ENCODE measurements at regions not wholly inside any gene's neighbourhood (a gene's known extent, or its start where the extent isn't known, plus 50 kb on each side); places are given as distances from the start of the nearest gene placed in this dataset.

DNA sequence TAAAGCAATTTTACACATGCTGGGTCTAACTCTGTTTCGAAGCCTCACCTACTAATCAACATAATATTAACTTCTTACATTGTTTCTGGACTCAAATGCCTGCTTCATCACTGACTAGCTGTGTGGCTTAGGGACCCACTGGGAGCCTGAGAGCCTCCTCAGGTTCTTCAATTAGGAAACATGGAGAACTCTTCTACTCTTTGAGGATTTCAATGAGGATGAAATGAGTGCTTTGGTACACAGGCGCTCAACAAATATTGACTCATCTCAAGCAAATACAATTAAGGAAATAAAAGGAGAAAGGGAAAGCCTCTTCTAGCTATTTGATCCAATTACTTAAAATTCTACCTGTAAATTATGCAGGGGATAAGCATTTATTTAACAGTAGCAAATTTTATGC lies 84.4 kb upstream of the JAK1 start:
- no peak overlapping the region for H3K27ac Mint-ChIP-seq (ENCODE audit: unreplicated experiment)
- H3K27me3 Mint-ChIP-seq (ENCODE audit: unreplicated experiment), result no peaks in the 10 kb centered on the region
- TF ChIP-seq, protein P1, sequence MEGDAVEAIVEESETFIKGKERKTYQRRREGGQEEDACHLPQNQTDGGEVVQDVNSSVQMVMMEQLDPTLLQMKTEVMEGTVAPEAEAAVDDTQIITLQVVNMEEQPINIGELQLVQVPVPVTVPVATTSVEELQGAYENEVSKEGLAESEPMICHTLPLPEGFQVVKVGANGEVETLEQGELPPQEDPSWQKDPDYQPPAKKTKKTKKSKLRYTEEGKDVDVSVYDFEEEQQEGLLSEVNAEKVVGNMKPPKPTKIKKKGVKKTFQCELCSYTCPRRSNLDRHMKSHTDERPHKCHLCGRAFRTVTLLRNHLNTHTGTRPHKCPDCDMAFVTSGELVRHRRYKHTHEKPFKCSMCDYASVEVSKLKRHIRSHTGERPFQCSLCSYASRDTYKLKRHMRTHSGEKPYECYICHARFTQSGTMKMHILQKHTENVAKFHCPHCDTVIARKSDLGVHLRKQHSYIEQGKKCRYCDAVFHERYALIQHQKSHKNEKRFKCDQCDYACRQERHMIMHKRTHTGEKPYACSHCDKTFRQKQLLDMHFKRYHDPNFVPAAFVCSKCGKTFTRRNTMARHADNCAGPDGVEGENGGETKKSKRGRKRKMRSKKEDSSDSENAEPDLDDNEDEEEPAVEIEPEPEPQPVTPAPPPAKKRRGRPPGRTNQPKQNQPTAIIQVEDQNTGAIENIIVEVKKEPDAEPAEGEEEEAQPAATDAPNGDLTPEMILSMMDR (IDR thresholded peaks at IDR 0.05; ENCODE audit: unreplicated experiment), result no peak
- H3K9me3 Mint-ChIP-seq (ENCODE audit: unreplicated experiment), result no peaks in the 10 kb centered on the region
- no peaks in the 10 kb centered on the region for H3K36me3 Mint-ChIP-seq (ENCODE audit: low read depth, unreplicated experiment)
- no peak for DNase-seq (ENCODE audit: low spot score)
- no peaks in the 10 kb centered on the region for H3K4me1 Mint-ChIP-seq (ENCODE audit: unreplicated experiment)
- H3K4me3 Mint-ChIP-seq (ENCODE audit: unreplicated experiment), result no peak overlapping the region

DNA sequence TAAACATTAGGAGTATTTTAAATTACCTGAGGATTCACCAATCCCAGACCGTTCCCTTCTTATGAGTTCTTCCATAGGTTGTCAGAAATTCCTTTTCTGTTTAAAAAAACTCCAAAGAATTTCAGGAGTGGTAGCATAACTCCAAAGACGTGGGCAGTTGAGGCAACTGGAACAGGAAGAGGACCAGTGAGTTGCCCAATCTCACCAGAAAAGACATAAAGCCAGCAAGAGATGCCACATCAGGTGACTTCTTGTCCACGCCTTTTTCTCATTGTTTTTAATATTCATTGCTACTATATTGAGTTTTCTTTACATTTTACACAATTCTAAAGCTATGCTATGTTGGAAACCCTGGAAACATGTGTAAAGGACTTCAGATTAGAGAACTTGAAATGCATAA lies 88.1 kb upstream of the JAK1 start:
- Mint-ChIP-seq H3K36me3 (ENCODE audit: low read depth, unreplicated experiment) (peaks cover 3% of the 10 kb centered on the region), H3K4me1 (ENCODE audit: unreplicated experiment) (no peaks in the 10 kb centered on the region)
- no peak for DNase-seq (ENCODE audit: low spot score)

DNA sequence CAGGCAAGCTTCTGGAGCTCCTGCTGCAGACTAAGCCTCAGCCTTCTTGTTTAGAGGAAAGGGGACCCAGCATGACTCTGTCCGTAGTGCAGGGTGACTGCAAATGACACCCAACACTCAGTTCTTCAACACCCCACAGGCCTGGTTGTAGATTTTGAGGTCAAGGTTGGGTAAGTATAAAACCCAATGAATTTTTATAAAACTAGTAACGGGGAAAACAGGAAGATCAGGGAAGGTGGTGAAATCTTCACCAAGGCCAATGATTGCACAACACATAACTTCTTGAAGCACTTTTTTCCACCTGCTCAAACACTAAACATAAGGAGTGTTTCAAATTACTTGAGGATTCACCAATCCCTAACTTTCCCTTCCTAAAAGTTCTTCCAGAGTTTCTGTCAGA lies 89.4 kb upstream of the JAK1 start:
- TF ChIP-seq, protein P1 (IDR thresholded peaks at IDR 0.05; ENCODE audit: unreplicated experiment), result no peak
- Mint-ChIP-seq H3K36me3 (ENCODE audit: low read depth, unreplicated experiment) (peaks cover 3% of the 10 kb centered on the region), H3K9me3 (ENCODE audit: unreplicated experiment) (no peaks in the 10 kb centered on the region), H3K27me3 (ENCODE audit: unreplicated experiment) (peaks cover 1% of the 10 kb centered on the region), H3K27ac (ENCODE audit: unreplicated experiment) (no peak overlapping the region), H3K4me1 (ENCODE audit: unreplicated experiment) (no peaks in the 10 kb centered on the region), H3K4me3 (ENCODE audit: unreplicated experiment) (no peak overlapping the region)
- DNase-seq (ENCODE audit: low spot score), result no peak

More for the DNA sequence above, 88.1 kb upstream of the JAK1 start:
- H3K4me3 Mint-ChIP-seq (ENCODE audit: unreplicated experiment), result no peak overlapping the region
- H3K9me3 Mint-ChIP-seq (ENCODE audit: unreplicated experiment), result no peaks in the 10 kb centered on the region
- H3K27ac Mint-ChIP-seq (ENCODE audit: unreplicated experiment), result no peak overlapping the region
- H3K27me3 Mint-ChIP-seq (ENCODE audit: unreplicated experiment), result no peaks in the 10 kb centered on the region
- TF ChIP-seq, protein P1 (IDR thresholded peaks at IDR 0.05; ENCODE audit: unreplicated experiment), result no peak

DNA sequence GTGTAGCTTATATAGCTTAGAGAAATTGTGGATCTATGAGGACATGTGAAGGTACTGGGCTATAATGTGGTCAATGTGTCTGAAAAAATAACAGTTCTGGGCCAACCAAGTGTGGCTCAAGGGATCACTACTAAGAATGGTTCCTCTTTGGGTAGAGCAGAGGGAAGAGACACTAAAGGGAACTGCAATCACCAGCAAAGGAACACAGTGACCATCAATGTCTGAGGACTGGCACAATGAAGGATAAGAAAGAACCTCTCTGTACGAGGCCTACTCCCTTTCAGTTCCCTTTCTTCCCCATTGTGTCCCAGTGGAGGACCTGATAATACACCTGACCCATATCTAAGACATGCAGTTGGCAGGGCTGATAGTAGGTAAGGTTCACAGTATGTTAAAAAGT lies 89.9 kb upstream of the JAK1 start:
- Mint-ChIP-seq H3K36me3 (ENCODE audit: low read depth, unreplicated experiment) (peaks cover 3% of the 10 kb centered on the region), H3K9me3 (ENCODE audit: unreplicated experiment) (no peaks in the 10 kb centered on the region), H3K27me3 (ENCODE audit: unreplicated experiment) (peaks cover 1% of the 10 kb centered on the region), H3K4me3 (ENCODE audit: unreplicated experiment) (no peak overlapping the region), H3K4me1 (ENCODE audit: unreplicated experiment) (no peaks in the 10 kb centered on the region), H3K27ac (ENCODE audit: unreplicated experiment) (no peak overlapping the region)
- TF ChIP-seq, protein P1 (IDR thresholded peaks at IDR 0.05; ENCODE audit: unreplicated experiment), result no peak
- no peak for DNase-seq (ENCODE audit: low spot score)

DNA sequence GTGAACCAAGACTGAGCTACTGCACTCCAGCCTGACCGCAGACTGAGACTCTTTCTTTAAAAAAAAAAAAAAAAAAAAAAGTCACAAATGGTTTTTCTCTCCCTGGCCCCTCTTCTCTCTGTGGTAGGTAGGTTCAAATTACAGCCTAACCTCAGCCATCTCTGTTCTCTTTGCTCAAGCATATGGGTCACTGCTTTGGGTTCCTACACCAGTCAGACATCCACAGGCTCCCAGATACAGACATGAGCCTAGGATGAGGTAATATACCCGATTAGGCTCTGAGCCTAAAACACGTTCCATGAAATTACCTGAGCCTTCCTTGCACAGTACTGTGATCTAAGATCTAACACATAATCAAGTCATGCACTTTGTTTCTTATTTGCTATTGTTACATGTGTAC lies 90.5 kb upstream of the JAK1 start:
- Mint-ChIP-seq H3K4me1 (ENCODE audit: unreplicated experiment) (no peaks in the 10 kb centered on the region), H3K9me3 (ENCODE audit: unreplicated experiment) (no peaks in the 10 kb centered on the region), H3K4me3 (ENCODE audit: unreplicated experiment) (no peak overlapping the region), H3K27ac (ENCODE audit: unreplicated experiment) (no peak overlapping the region), H3K27me3 (ENCODE audit: unreplicated experiment) (peaks cover 1% of the 10 kb centered on the region), H3K36me3 (ENCODE audit: low read depth, unreplicated experiment) (peaks cover 3% of the 10 kb centered on the region)
- TF ChIP-seq, protein P1 (IDR thresholded peaks at IDR 0.05; ENCODE audit: unreplicated experiment), result no peak
- no peak for DNase-seq (ENCODE audit: low spot score)
